Thyroid gland (tissue), 4 donors: ENCODE measurements at regions not wholly inside any gene's neighbourhood (a gene's known extent, or its start where the extent isn't known, plus 50 kb on each side); places are given as distances from the start of the nearest gene placed in this dataset.

Source experiments
- DNase-seq, 2 donors: peaks; one replicate each; pipeline ENCODE4 v3.0.0-alpha.2; 2019
- H3K27ac ChIP-seq, 3 donors: fragments of 200-600 bp; sonication (generic); 1 replicate in 2 of 3; 2 replicates in 1 of 3; pipeline ENCODE4 v1.5.1; 2016 to 2019; ENCODE audit warnings: mild to moderate bottlenecking in 1 of 3, moderate library complexity in 1 of 3
- H3K27me3 ChIP-seq: fragments of 200-600 bp; sonication (generic); one replicate; pipeline ENCODE4 v1.5.1; 2019
- H3K36me3 ChIP-seq, 2 donors: fragments of 200-600 bp; sonication (generic); one replicate each; pipeline ENCODE4 v1.5.1; 2016 to 2019
- H3K4me1 ChIP-seq, 2 donors: fragments of 200-600 bp; sonication (generic); one replicate each; pipeline ENCODE4 v1.5.1; 2017 to 2019
- H3K4me3 ChIP-seq, 3 donors: fragments of 200-600 bp; sonication (generic); replicated peaks in 1 of 3; 1 replicate in 2 of 3; 2 replicates in 1 of 3; pipeline ENCODE4 v1.5.1; 2016; ENCODE audit warnings: mild to moderate bottlenecking in 1 of 3
- H3K9me3 ChIP-seq: fragments of 200-600 bp; sonication (generic); one replicate; pipeline ENCODE4 v1.5.1; 2017
- POLR2A ChIP-seq, 2 donors: fragments of 450-650 bp; IDR thresholded peaks; one replicate each; pipeline ENCODE4 v1.6.1; 2017; ENCODE audit warnings: antibody characterized with exemption in 2 of 2, mild to moderate bottlenecking in 2 of 2, moderate library complexity in 1 of 2
- WGBS, 2 donors: methylation state at CpG; one replicate each; pipeline ENCODE4 v1.1.5; 2017; 5-methylcytosine and 5-hydroxymethylcytosine counted together
- intact Hi-C: fragments of 100-400 bp; cut with DNase I; formaldehyde crosslinking; loops from one replicate; pipeline ENCODE4 v1.15.1; 2023
- TF ChIP-seq, protein P1 (sequence below), 6 experiments: fragments of 200-600 bp in 3 of 6; fragments of 450-650 bp in 3 of 6; sonication (generic) in 3 of 6; IDR thresholded peaks; one replicate each; pipeline ENCODE4 v1.5.1; 2016 to 2019; ENCODE audit warnings: antibody characterized with exemption in 6 of 6, mild to moderate bottlenecking in 2 of 6, inconsistent platforms in 1 of 6, moderate library complexity in 1 of 6

DNA sequence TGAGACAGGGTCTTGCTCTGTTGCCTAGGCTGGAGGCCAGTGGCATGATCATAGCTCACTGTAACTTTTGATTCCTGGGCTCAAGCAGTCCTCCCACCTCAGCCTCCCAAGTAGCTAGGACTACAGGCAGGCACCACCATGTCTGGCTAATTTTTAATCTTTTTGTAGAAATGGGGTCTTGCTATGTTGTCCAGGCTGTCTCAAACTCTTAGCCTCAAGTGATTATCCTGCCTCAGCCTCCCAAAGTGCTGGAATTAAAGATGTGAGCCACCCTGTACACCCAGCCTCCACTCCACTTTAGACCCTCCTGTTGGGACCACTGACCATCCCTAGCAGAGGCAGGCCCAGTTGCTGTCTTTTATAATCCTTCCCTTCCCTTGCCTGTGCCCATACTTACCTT is 63.3 kb upstream of the OSBPL8 start:
- TF ChIP-seq POLR2A (IDR thresholded peaks at IDR 0.05): no peak
- TF ChIP-seq, protein P1, sequence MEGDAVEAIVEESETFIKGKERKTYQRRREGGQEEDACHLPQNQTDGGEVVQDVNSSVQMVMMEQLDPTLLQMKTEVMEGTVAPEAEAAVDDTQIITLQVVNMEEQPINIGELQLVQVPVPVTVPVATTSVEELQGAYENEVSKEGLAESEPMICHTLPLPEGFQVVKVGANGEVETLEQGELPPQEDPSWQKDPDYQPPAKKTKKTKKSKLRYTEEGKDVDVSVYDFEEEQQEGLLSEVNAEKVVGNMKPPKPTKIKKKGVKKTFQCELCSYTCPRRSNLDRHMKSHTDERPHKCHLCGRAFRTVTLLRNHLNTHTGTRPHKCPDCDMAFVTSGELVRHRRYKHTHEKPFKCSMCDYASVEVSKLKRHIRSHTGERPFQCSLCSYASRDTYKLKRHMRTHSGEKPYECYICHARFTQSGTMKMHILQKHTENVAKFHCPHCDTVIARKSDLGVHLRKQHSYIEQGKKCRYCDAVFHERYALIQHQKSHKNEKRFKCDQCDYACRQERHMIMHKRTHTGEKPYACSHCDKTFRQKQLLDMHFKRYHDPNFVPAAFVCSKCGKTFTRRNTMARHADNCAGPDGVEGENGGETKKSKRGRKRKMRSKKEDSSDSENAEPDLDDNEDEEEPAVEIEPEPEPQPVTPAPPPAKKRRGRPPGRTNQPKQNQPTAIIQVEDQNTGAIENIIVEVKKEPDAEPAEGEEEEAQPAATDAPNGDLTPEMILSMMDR (IDR thresholded peaks at IDR 0.05): no peak
- intact Hi-C loops: no loop called here
- H3K4me3 ChIP-seq: no peak overlapping the region
- H3K4me1 ChIP-seq: peaks cover 3 to 20% of the 10 kb centered on the region in 2 donors
- H3K27ac ChIP-seq: peak overlapping the region in 2 of 3 donors; percentile 17 to 64
- DNase-seq: no peak
- H3K9me3 ChIP-seq: no peaks in the 10 kb centered on the region
- no peaks in the 10 kb centered on the region for H3K27me3 ChIP-seq
- H3K36me3 ChIP-seq: no peaks in the 10 kb centered on the region

DNA sequence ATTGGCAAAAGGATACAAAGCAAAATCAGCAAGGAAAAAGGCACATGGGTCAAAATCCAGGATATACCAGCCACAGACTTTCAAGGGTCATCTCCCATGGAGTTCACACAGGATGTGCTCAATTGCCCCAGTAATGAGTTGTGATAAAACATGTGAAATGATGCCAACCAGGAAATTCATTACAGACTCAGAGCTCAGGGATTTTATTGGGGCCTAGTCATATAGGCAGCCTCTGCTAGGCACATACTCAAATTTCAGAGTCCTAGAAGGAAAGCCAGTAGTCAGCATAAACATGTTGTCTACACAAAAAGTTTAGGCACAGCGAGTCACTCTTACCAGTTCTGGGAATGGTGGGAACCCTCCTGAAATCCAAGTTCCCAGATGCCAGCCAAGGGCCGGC is 64.4 kb upstream of the OSBPL8 start:
- H3K36me3 ChIP-seq: no peaks in the 10 kb centered on the region
- WGBS, 2 donors: 89 to 100% methylated on average over 2 of the region's 2 CpGs
- H3K27ac ChIP-seq: no peak overlapping the region
- peaks cover 3 to 20% of the 10 kb centered on the region in 2 donors for H3K4me1 ChIP-seq
- intact Hi-C loops: no loop called here
- no peak overlapping the region for H3K4me3 ChIP-seq
- TF ChIP-seq, protein P1 (IDR thresholded peaks at IDR 0.05): no peak
- no peak for TF ChIP-seq POLR2A (IDR thresholded peaks at IDR 0.05)
- H3K9me3 ChIP-seq: no peaks in the 10 kb centered on the region
- no peak for DNase-seq
- H3K27me3 ChIP-seq: no peaks in the 10 kb centered on the region

DNA sequence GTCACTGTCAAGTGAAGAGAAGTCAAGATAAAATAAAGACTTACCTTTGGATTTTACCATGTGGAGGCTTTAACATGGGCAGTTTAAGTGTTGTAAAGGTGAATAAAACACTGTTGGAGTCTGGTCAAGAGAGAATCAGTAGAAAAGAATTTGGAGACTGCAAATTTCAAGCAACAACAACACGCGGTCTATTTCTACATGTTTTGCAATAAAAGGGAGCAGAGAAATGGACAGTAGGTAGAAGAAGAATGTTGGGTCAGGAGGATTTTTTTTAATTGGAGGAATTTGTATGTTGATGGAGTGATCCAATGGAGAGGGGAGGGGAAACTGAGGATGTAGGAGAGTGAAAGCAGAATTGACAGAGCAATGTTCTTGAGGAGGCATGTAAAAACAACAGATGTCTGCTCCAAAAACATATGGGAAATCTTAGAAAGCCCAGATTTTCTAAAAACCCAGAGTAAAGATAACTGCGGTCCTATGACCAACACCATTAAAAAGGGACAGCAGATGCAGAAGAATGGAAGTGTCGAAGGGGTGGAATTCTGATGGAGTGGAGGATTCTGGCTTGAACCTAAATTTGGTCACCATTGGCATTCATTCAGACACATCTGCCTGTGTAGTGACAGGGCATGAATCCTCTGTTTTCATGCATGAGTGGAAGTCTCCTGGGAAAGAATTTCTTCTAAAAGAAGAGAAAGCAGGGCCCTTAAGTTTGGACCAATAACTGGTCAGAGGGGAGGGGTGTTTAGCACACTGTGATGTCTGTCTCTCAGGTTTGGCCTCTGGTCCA is 68.0 kb upstream of the OSBPL8 start:
- intact Hi-C loops: no loop called here
- no peaks in the 10 kb centered on the region for H3K36me3 ChIP-seq
- TF ChIP-seq, protein P1 (IDR thresholded peaks at IDR 0.05): no peak
- TF ChIP-seq POLR2A (IDR thresholded peaks at IDR 0.05): no peak
- no peak overlapping the region for H3K4me3 ChIP-seq
- no peak for DNase-seq
- no peaks in the 10 kb centered on the region for H3K27me3 ChIP-seq
- WGBS, 2 donors: 93 to 94% methylated on average over 4 of the region's 4 CpGs
- H3K4me1 ChIP-seq: peaks cover 3 to 11% of the 10 kb centered on the region in 2 donors
- no peak overlapping the region for H3K27ac ChIP-seq
- H3K9me3 ChIP-seq: no peaks in the 10 kb centered on the region

DNA sequence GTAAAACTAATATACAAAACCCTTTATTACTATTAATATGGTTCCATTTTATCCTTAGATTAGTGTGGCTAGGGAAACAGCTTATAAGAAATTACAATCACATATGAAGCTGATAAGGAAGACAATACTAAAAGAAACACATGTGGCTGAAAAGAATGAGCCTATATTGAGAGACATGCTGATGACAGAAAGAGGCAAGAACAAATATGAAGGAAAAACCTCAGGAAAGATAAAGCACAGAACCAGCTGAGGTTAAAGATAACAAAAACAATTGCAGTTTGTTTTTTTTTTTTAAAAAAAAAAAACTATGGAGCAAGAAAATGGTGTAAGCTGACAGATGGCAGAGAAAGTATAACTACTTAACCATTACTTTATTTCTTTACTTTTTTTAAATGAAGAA is 69.2 kb upstream of the OSBPL8 start:
- Histone ChIP-seq H3K27ac (no peak overlapping the region), H3K36me3 (no peaks in the 10 kb centered on the region), H3K4me3 (no peak overlapping the region), H3K4me1 (peaks cover 3 to 4% of the 10 kb centered on the region in 2 donors), H3K9me3 (no peaks in the 10 kb centered on the region), H3K27me3 (no peaks in the 10 kb centered on the region)
- intact Hi-C loops: no loop called here
- TF ChIP-seq, protein P1 (IDR thresholded peaks at IDR 0.05): no peak
- no peak for TF ChIP-seq POLR2A (IDR thresholded peaks at IDR 0.05)
- no peak for DNase-seq

DNA sequence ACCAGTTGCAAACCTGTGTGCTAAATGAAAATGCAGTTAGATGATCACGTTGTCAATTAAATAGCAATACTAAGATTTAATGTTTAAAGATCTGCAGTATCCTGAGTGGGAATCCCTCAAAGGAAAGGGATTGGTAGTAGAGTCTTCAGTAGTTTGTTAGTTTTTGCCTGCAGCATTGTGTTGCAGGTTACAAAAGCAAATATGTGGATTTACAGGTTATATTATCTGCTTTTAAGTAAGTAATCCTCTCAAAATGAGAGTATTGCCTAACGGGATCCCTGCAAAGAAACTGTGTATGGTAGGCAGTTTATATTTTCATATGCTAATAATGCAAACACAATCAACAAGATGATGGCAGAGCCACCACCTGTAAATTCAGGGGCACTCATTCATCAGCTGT is 72.2 kb upstream of the OSBPL8 start:
- WGBS, 2 donors: 64 to 75% methylated on average over 2 of the region's 2 CpGs
- TF ChIP-seq POLR2A (IDR thresholded peaks at IDR 0.05): no peak
- TF ChIP-seq, protein P1 (IDR thresholded peaks at IDR 0.05): no peak

More for the DNA sequence above, 72.2 kb upstream of the OSBPL8 start:
- H3K36me3 ChIP-seq: no peaks in the 10 kb centered on the region
- no peak overlapping the region for H3K27ac ChIP-seq
- intact Hi-C loops: no loop called here
- H3K4me3 ChIP-seq: no peak overlapping the region
- H3K4me1 ChIP-seq: no peaks in the 10 kb centered on the region
- no peaks in the 10 kb centered on the region for H3K9me3 ChIP-seq
- H3K27me3 ChIP-seq: no peaks in the 10 kb centered on the region
- no peak for DNase-seq
